ENCODE measurements at regions not wholly inside any gene's neighbourhood (a gene's known extent, or its start where the extent isn't known, plus 50 kb on each side); places are given as distances from the start of the nearest gene placed in this dataset.
"Not testable (repeated sequence)": the region's sequence is repeated elsewhere in the genome, so short reads cannot be mapped to it uniquely, and the experiment has no call there.

- DNase-seq (peak in 2 of 4 donors; percentile 10 to 43), ATAC-seq (no peak)
- no peaks in the 10 kb centered on the region for H3K36me3 ChIP-seq
- H3K9me3 ChIP-seq = no peaks in the 10 kb centered on the region
- no peak for TF ChIP-seq CTCF (IDR thresholded peaks at IDR 0.05)
- H3K27me3 ChIP-seq = no peaks in the 10 kb centered on the region
- intact Hi-C loops (cut with DNase I) = no loop called here
- H3K27ac ChIP-seq = no peak overlapping the region
- no peaks in the 10 kb centered on the region for H3K4me1 ChIP-seq
- no peak overlapping the region for H3K4me3 ChIP-seq
Observed at GRCh38 chr7:91491868-91492267, 227.6 kb downstream of the FZD1 start.

- no peak for ATAC-seq
- TF ChIP-seq CTCF (IDR thresholded peaks at IDR 0.05) = no peak
- H3K4me3 ChIP-seq = no peak overlapping the region
- DNase-seq = no peak
- H3K27me3 ChIP-seq = no peaks in the 10 kb centered on the region
- intact Hi-C loops (cut with DNase I) = no loop called here
- peaks cover 0 to 1% of the 10 kb centered on the region in 2 donors for H3K9me3 ChIP-seq
- H3K27ac ChIP-seq = no peak overlapping the region
- H3K36me3 ChIP-seq = no peaks in the 10 kb centered on the region
- no peaks in the 10 kb centered on the region for H3K4me1 ChIP-seq
Observed at GRCh38 chr7:91492317-91492716, 228.1 kb downstream of the FZD1 start.

- Histone ChIP-seq H3K4me1 (no peaks in the 10 kb centered on the region), H3K9me3 (peaks cover 0 to 2% of the 10 kb centered on the region in 2 donors), H3K27ac (no peak overlapping the region), H3K4me3 (no peak overlapping the region), H3K27me3 (no peaks in the 10 kb centered on the region), H3K36me3 (no peaks in the 10 kb centered on the region)
- no peak for DNase-seq
- no peak for ATAC-seq
- TF ChIP-seq CTCF (IDR thresholded peaks at IDR 0.05) = no peak
- intact Hi-C loops (cut with DNase I) = no loop called here
Observed at GRCh38 chr7:91492773-91493172, 228.5 kb downstream of the FZD1 start.

GRCh38 chr7:91494450-91494849 lies 230.2 kb downstream of the FZD1 start:
- H3K4me1 ChIP-seq = no peaks in the 10 kb centered on the region
- intact Hi-C loops (cut with DNase I) = no loop called here
- no peaks in the 10 kb centered on the region for H3K27me3 ChIP-seq
- peaks cover 0 to 15% of the 10 kb centered on the region in 2 donors for H3K9me3 ChIP-seq
- H3K27ac ChIP-seq = no peak overlapping the region
- no peak for ATAC-seq
- no peak for TF ChIP-seq CTCF (IDR thresholded peaks at IDR 0.05)
- no peaks in the 10 kb centered on the region for H3K36me3 ChIP-seq
- DNase-seq = no peak
- no peak overlapping the region for H3K4me3 ChIP-seq

GRCh38 chr7:91496251-91496820 lies 232.1 kb downstream of the FZD1 start:
- H3K4me3 ChIP-seq = no peak overlapping the region
- peaks cover 0 to 28% of the 10 kb centered on the region in 2 donors for H3K9me3 ChIP-seq
- no peak overlapping the region for H3K27ac ChIP-seq
- no peak for TF ChIP-seq CTCF (IDR thresholded peaks at IDR 0.05)
- no peaks in the 10 kb centered on the region for H3K36me3 ChIP-seq
- no peaks in the 10 kb centered on the region for H3K27me3 ChIP-seq
- H3K4me1 ChIP-seq = no peaks in the 10 kb centered on the region
- ATAC-seq (no peak), DNase-seq (no peak)
- intact Hi-C loops (cut with DNase I) = no loop called here

- H3K4me3 ChIP-seq; ATAC-seq; intact Hi-C loops (cut with DNase I); H3K36me3 ChIP-seq; H3K4me1 ChIP-seq; H3K27me3 ChIP-seq; H3K27ac ChIP-seq; DNase-seq: not testable (repeated sequence)
- H3K9me3 ChIP-seq = peaks cover 0 to 30% of the 10 kb centered on the region in 2 donors
Observed at GRCh38 chr7:91497277-91497676, 233.0 kb downstream of the FZD1 start.
